ENCODE measurements at regions not wholly inside any gene's neighbourhood (a gene's known extent, or its start where the extent isn't known, plus 50 kb on each side); places are given as distances from the start of the nearest gene placed in this dataset.
"Not testable (repeated sequence)": the region's sequence is repeated elsewhere in the genome, so short reads cannot be mapped to it uniquely, and the experiment has no call there.

DNA sequence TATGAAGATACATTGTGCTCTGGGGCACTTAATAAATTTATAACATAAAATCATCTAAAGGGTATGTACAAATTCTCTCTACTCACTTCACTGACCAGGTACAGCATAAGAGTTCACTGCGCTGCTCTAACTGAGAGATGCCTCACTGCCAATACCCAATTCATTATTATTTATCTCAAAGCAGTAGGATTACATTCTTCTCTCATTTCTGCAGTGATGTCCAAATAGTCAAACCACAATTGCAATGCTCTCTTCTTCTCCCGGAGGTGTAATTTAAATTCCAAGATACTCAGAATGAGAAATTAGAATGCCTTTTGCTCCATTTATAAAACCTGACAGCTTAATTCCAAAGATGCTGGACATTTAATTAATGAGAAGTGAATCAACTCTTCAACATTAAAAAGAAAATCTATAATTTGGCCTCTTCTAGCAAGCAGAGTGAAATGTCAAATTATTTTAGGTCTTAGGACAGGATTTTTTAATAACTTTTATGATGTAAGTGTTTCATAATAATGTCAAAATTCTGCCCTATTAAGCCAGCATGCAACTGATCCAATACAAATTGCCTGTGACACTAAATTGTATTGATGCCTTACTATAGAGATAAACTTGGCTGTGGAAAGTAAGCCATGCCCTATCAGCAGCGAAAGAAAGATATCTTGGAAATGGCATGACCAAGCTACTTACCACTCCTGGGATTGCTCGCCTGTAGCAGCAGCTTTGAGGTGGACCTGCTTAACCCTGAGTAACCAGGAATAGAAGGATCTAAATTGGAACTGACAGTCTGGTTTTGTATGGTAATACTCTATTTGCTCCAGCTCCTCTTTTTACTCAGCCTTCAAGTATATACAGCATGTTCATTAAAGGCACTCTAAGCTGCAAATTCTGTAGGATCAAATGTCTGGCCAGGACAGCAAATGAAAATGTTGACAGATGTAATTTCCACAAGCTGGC lies 374.2 kb upstream of the TYRP1 start:
- no peak for DNase-seq

DNA sequence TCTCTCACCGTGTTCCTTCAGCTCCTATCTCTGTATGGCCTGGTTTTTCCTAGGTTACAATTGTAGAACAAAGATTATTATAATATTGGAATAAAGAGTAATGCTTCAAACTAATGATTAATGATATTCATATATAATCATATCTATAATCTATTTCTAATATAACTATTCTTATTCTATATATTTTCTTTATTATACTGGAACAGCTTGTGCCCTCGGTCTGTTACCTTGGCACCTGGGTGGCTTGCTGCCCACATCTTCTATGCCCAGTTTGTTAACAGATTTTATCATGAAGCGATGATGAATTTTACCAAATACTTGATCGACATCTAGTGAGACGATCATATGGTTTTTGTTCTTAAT lies 363.6 kb upstream of the TYRP1 start:
- DNase-seq = no peak

DNA sequence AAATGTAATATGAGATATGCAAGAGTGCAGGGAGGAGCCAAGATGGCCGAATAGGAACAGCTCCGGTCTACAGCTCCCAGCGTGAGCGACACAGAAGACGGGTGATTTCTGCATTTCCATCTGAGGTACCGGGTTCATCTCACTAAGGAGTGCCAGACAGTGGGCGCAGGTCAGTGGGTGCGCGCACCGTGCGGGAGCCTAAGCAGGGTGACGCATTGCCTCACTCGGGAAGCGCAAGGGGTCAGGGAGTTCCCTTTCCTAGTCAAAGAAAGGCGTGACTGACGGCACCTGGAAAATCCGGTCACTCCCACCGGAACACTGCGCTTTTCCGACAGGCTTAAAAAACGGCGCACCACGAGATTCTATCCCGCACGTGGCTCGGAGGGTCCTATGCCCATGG lies 359.2 kb upstream of the TYRP1 start:
- DNase-seq = not testable (repeated sequence)

DNA sequence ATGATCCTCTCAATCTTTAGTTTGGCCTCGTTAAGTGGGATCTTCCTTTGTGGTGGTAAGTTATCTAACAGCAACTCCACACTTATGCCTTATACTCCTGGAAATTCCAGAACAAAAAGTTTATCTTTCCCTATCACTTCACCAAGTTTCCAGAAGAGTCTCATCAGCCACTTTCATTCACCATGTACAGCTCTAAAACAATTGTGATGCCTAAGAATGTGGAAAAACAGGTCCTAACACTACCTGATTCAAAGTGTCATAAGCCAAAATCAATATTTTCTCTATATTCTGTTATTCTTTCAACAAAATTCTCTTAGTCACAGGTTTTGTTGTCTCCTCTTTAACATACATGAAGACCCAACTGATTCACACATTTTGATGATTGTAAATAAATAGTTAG lies 342.4 kb upstream of the TYRP1 start:
- DNase-seq = no peak

DNA sequence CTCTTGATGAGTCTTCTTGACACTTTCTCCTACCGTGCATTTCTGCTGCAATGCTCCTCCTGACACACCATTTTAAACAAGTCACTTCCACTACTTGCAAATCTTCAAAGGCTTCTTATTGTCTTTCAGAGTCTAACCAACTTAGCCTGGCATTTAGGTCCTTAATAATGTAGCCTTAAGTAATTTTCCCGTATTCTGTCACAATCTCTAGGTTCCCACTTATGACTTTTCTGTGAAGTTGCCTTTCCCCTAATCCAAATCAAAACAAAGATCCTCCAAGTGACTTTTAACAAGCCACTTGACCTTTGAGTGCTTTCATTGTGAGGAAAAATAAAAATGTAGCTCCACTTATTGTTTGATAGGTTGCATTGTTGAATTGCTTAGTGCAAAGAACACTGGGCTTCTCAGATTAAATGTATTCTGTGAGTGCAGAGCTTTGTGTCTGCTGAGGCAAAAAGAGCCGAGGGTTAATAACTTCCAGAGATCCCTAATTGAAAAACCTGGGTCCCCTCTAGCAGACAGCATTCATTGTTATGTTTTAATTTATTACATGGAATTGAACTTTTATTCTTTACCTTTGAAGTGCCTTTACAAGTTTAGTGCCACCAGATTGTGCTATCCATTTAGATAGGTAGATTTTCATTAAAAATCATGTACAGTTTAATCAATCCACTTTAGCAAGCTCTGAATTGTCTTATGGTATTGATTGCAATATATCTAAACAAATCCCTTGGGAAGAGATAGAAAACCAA lies 341.7 kb upstream of the TYRP1 start:
- DNase-seq = no peak

DNA sequence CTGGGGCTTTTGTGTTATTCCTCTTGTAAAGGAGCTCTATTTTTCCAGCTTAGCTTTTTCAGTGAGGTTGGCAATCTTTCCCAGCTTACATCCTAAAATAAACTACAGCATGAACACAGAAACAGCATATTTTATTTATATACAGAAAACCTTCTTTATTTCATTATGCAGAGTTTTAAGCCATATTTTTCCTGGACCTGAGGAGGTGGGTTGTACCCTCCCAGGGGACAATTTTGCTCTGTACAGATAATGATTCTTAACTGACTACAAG lies 341.2 kb upstream of the TYRP1 start:
- DNase-seq = no peak

DNA sequence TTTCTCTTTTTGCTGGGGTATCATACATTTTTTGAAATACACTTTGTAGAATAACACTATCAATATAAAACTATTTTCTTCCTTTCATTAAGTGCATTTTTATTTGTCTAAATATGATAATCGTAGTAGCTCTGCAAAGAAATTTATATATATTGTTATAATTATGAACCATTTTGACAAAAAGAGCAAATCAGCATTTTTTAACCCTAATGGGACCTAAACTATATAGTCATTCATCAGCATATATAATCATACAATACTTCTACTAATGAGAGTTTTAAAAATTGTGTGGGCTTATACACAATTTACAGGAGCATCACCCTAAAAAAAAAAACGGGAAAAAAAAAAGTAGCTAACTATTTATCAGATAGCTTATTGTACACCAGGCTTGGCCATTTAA lies 329.7 kb upstream of the TYRP1 start:
- no peak for DNase-seq

DNA sequence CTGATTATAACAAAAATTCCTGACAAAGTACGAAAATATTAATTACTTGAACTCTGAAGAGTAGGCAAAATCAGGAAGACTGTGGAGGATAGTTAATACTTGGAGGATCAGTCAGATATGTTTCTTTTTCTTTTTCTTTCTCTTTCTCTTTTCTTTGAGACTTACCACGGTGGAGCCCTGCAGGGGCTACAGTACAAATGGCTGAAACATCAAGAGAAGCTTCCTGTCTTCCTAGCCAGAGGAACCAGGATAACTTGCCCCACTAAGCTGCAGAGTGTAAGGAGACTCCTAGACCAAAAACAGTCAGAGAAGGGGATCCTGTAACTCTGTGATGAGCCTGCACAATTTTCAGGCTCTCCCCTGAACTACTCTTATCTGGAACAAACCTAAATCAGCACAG lies 324.6 kb upstream of the TYRP1 start:
- DNase-seq = no peak

DNA sequence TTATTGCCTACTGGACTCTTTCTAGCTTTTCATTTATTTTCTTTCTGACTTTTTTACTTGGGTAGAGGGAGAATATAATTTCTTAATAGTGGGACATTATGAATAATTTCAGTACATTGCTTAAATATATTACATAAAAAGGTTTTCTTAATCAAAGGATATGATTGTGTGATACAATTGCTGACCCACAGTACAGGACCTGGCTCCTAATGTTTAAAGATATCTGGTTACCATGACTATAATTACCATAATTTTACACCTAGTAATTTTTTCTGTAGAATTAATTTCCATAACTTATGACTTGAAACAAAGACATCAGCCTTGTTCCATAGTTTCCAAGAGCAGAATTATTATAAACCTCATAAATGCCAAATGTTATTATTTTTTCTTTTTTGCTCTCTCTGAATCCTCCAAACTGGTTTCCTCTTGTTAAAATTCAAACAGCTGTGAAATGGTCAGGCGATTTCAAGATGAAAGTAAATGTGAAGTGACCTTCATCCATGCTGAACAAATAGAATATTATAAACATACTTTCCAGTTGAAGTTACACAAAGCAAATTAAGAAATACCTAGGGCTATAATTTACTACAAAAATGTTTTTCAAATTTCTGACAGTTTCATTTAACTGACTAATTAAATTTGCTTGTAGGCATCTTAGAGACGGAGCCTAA lies 301.2 kb upstream of the TYRP1 start:
- no peak for DNase-seq

DNA sequence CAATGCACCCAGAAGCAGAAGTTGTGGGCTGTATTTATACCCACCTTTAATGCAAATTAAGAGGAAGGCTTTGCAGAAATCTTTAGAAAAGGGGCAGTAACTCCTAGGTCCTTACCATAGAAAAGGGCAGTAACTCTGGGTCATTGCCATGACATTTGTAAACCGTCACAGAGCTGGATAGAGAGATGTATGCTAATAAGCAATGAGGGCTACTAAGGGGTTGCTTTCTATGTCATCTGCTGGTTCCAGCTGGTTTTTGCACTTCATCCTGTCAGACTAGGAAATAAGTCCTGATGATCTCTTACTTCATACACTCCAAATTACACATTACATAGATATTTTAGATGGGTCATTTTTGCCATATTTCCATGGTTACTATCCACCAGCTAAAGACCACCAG lies 299.1 kb upstream of the TYRP1 start:
- no peak for DNase-seq

DNA sequence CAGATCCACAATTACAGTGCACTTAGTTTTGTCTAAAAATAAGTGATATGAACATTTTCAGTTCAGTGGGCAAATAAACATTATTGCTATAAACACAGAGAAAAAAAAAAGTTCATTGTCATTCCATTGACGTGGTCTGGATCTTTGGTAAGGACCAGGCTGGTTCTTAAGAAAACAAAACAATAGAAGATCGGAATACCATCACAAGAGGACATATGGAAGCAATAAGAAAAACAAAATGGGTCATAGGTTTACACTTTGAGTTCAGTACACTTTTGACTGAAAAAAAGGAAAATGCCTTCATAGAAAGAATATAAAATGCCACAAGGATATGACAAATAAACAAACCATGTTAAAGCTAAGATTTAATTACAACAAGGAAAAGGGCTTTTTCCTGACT lies 289.5 kb upstream of the TYRP1 start:
- no peak for DNase-seq

DNA sequence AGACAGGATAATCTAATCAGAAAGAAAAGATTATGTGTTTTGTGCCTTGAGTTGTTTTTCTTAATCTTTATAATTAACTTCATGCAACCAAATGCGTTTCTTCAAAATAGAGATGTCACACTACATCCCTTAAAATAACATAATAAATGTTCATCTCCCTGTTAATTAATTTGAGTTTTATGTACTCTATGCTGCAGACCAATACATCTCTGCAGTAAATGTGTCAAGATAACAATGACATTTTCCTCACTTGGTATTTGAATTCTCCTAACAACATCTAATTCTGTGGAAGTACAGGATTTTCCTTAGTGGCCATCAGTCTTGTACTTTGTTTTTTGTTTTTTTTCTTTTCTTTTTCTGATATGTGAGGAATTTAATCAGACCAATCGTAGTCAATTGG lies 279.2 kb upstream of the TYRP1 start:
- no peak for DNase-seq

DNA sequence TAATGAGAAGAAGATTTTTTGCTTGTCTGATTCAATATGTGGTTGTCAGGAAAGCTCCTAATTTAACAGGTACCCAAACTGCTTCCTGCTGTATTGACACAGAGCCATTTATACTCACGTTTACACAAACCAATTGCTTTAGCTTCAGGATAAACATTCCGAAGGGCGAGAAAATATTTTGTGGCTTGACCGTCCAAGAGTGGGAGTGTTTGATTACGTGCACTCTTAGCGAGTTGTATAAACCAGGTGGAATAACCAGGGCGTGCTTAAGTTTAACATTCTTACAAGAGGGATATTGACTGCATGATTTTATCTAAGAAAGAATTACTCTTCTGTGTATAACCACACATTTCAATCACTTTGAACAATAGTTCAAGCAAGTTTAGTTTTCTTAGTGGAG lies 278.7 kb upstream of the TYRP1 start:
- DNase-seq = no peak

DNA sequence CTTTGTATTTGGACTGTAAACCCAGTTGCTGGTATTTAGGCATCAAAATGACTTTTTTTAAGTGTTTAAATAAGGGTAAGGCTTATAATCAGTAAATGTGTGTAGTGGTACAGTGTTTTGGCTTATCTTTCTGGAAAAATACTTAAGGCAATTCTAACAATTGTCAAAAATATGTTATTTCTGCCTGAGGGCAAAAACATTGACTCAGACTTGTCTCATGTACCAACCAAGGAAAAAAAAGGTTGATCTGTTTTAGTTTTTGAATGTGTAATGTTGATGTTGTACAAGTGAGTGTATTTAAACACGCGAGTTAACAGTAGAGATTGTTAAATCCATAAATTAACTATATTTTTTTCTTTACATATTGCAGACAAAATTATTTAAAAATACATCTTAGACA lies 277.8 kb upstream of the TYRP1 start:
- DNase-seq = no peak

DNA sequence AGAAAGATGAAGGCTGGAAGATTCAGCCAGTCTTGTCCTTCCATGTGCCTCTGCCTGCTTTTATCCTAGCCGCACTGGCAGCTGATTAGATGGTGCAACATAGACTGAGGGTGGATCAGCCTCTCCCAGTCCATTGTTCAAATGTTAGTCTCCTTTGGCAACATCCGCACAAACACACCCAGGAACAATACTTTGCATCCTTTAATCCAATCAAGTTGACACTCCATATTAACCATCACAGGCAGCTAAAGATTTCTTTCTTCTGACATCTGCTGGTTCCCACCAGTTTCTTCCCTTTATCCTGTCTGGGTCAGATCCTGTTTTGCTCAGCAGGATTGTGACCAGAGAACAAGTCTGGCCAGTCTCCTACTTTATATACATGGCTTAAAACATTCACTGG lies 276.5 kb upstream of the TYRP1 start:
- DNase-seq = no peak

DNA sequence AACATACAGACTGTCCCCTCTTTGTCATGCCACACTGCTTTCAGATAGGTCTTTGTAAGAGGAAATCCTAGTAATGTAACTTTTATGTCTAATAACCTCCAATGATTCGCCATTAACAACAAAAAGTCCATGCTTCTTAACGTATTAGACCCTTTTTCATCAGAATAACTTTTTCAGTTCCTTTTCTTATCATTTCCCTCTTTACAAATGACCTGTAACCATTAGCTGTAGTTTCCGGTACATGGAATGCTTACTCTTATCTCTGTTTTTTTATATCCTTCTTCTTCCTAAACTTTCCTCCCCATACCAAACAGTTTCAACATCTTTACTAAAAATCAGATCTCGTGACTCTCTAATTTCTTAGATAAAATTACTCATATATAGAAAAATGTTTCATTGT lies 268.9 kb upstream of the TYRP1 start:
- no peak for DNase-seq

DNA sequence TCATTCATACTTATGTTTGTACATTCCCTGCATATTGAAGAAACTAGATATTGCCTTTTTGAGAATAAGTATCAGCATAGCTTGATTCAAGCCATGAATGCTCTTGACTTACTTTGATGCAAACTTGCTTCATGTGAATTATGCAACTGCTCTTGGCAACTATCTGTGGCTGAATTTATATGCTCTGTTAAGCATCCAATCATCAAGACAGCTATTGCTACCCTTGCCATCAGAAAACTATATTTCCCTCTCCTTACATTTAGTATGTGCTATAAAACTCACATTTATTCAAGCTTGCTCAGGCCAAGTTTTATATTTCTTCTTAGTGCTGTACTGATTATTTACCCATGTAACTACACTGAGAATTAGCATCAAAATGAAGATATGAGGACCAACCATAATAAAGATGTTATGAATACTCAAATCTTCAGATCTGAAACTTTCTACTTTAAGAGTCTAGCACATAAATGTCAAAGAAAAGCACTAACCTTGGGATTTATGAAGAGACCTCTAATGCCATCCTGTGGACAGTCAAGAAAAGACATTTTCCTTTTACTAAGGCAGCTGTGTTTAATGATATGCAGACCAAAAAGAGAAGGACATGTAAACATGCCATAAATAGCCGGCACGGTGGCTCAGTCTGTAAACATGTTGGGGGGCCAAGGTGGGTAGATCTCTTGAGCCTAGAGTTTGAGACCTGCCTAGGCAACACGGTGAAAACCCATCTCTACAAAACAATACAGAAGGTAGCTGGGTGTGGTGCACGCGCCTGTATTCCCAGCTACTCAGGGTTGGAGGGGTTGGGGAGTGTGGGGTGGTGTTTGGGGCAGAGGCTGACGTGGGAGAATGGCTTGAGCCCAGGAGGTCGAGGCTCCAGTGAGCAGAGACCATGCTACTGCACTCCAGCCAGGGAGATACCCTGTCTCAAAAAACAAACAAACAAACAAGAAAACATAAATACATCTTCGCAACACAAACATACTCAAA lies 267.0 kb upstream of the TYRP1 start:
- DNase-seq = no peak

DNA sequence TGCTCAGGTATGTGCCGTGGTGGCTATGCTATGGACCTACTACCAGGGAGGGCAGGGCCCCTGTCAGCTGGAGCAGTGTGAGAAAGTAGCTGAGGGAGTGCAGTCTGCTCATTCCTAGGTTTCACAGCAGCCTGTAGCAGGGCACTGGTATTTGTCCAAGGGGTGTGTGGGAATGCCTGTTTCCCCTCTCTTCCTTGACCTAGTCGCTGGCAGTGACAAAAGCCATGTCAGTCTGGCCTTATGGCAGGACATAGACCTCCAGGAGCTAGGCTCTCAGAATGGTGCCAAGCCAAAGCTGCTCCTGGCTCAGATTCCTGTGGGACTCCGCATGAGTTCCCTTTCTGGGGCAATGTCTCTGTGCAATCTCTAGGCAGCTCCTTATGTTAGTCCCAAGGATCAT lies 253.9 kb upstream of the TYRP1 start:
- DNase-seq = no peak

DNA sequence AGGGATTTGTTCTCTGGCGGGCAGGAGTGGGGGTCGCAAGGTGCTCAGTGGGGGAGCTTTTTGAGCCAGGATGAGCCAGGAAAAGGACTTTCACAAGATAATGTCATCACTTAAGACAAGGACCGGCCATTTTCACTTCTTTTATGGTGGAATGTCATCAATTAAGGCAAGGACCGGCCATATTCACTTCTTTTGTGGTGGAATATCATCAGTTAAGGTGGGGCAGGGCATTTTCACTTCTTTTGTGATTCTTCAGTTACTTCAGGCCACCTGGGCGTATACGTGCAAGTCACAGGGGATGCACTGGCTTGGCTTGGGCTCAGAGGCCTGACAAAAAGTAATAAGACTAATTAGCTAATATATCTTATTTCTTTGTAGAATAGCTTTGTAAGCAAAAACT lies 252.1 kb upstream of the TYRP1 start:
- DNase-seq = not testable (repeated sequence)

DNA sequence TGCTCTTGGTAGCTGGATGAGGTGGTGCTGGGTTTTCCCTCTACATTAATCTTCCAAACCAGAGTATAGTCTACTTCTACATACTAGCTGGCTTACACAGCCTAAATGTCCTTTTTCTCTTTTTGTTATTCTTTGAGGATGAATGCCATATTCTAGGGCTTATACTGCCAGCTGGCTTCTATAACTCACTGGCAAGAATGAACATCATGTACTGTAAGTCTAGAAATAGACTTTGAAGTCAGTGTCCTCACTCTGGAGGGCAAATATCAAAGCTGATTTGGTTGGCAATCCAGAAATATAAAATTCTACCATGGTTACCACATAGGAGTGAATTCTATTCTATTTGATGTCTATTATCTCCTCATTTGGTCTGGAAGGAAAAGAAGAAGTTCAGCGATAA lies 251.7 kb upstream of the TYRP1 start:
- no peak for DNase-seq

DNA sequence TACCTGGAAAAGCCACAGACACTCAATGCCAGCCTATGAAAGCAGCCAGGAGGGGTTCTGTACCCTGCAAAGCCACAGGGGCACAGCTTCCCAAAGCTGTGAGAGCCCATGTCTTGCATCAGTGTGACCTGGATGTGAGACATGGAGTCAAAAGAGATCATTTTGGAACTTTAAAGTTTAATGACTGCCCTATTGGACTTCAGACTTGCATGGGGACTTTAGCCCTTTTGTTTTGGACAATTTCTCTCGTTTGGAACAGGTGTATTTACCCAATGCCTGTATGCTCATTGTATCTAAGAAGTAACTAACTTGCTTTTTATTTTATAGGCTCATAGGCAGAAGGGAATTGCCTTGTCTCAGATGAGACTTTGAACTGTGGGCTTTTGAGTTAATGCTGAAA lies 244.9 kb upstream of the TYRP1 start:
- DNase-seq = no peak

DNA sequence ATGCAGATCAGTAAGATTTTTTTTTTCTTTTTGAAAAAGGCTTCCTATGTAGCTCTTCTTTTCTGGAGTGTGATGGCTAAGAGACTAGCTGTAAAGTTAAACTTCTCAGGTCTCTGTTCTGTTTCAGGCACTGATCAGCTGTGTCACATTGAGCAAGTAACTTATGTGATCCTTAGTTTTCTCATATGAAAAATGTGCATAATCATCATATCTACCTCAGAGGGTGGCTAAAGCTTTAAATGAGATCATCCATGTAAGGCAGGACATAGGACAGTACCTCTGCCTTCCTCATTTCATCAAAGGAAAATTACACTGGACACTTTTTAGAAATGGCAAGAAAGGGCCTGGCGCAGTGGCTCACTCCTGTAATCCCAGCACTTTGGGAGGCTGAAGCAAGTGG lies 235.9 kb upstream of the TYRP1 start:
- no peak for DNase-seq
